ENCODE measurements at regions not wholly inside any gene's neighbourhood (a gene's known extent, or its start where the extent isn't known, plus 50 kb on each side); places are given as distances from the start of the nearest gene placed in this dataset.

DNA sequence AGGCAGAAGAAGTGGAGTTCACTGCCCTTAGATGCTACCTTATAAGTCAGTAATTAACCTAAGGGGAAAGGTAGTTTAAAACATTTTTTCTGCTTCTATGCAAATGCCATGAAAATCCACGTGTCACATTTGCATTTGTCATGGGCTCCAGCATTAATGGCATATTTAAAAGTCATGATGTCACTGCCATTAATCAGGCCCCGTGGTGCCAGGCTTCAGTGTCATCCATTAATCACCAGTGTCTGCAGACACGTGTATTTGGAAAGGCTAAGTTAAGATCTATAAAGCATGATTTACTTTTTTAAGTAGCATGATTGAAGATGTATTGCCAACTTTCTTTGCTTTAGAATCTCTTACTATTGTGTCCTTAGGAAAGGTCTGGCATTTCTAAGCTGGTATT lies 857.8 kb downstream of the TUSC7 start (continued):
- TF ChIP-seq ATF2 (IDR thresholded peaks at IDR 0.05; ENCODE audit: low read length): no peak
